PC-9 (cell line): ENCODE measurements at regions not wholly inside any gene's neighbourhood (a gene's known extent, or its start where the extent isn't known, plus 50 kb on each side); places are given as distances from the start of the nearest gene placed in this dataset.

Experiments
- CTCF ChIP-seq: fragments of 200-600 bp; sonication (generic); conservative IDR thresholded peaks from 2 replicates; pipeline ENCODE4 v1.6.1; 2017; ENCODE audit warnings: mixed run types, antibody characterized with exemption, mild to moderate bottlenecking, moderate library complexity
- EZH2 ChIP-seq: fragments of 200-600 bp; sonication (generic); IDR thresholded peaks from 2 replicates; pipeline ENCODE4 v1.8.0; 2017; ENCODE audit warnings: antibody characterized with exemption, low read depth

- TF ChIP-seq CTCF (no peak), EZH2 (no peak)
Measured at GRCh38 chr1:82597649-82598048, 796.9 kb downstream of the ADGRL2 start.
